ENCODE measurements at regions not wholly inside any gene's neighbourhood (a gene's known extent, or its start where the extent isn't known, plus 50 kb on each side); places are given as distances from the start of the nearest gene placed in this dataset.
A peak's percentile ranks its signal among the peaks of the same experiment; 100 is the strongest.

GRCh38 chr14:56868660-56869059, 58.4 kb upstream of the OTX2 start:
- no peak for DNase-seq (ENCODE audit: low spot score)

GRCh38 chr14:56862836-56863235, 52.6 kb upstream of the OTX2 start:
- peak; percentile 22 for DNase-seq (ENCODE audit: low spot score)

GRCh38 chr14:56860441-56860840, 50.2 kb upstream of the OTX2 start:
- no peak for DNase-seq (ENCODE audit: low spot score)

All from Ammon's horn (tissue), 1 donor.